ENCODE measurements at regions not wholly inside any gene's neighbourhood (a gene's known extent, or its start where the extent isn't known, plus 50 kb on each side); places are given as distances from the start of the nearest gene placed in this dataset.

GRCh38 chr4:38189445-38189844, 229.2 kb downstream of the PTTG2 start:
- no peak for DNase-seq

- DNase-seq = no peak
These were observed 230.6 kb downstream of the PTTG2 start for GRCh38 chr4:38190717-38191178.

- DNase-seq = no peak
These were observed 232.3 kb downstream of the PTTG2 start for GRCh38 chr4:38192516-38192915.

DNA sequence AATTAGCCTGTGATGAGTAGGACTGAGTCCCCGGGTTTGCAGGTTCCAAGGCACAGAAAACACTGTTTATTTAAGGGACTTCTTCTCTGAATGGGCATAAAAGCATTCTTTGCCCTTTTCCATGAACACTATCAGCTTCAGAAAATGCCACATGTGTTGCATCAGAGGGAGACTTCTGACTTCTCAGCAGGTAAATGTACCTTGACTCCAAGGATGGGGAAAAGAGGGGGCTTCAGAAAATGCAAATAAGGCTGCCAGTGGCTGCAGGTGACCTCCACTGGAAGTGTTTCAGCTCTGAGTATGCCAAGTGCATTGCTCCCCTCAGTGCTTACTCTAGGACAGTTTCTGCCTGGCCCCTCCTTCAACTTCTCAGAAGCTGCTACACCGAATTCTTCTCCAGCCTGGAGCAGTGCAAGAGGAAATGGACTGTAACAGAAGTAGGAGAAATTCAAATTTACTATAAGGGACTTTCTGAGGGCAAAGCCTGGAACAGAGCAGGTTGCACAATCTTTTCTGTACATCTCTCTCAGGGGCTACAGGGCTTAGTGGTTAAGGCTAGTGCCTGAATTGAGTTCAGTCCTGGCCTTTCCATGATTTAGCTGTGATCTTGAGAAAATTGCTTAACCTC, 233.2 kb downstream of the PTTG2 start:
- no peak for DNase-seq

- no peak for DNase-seq
These were observed 233.9 kb downstream of the PTTG2 start for GRCh38 chr4:38194047-38194602.

GRCh38 chr4:38195486-38195885, 235.3 kb downstream of the PTTG2 start:
- DNase-seq = no peak

- DNase-seq = no peak
These were observed 235.7 kb downstream of the PTTG2 start for GRCh38 chr4:38195911-38196310.

- DNase-seq = no peak
These were observed 242.0 kb downstream of the PTTG2 start for GRCh38 chr4:38202242-38202641.

- no peak for DNase-seq
These were observed 243.4 kb downstream of the PTTG2 start for GRCh38 chr4:38203609-38204008.

DNA sequence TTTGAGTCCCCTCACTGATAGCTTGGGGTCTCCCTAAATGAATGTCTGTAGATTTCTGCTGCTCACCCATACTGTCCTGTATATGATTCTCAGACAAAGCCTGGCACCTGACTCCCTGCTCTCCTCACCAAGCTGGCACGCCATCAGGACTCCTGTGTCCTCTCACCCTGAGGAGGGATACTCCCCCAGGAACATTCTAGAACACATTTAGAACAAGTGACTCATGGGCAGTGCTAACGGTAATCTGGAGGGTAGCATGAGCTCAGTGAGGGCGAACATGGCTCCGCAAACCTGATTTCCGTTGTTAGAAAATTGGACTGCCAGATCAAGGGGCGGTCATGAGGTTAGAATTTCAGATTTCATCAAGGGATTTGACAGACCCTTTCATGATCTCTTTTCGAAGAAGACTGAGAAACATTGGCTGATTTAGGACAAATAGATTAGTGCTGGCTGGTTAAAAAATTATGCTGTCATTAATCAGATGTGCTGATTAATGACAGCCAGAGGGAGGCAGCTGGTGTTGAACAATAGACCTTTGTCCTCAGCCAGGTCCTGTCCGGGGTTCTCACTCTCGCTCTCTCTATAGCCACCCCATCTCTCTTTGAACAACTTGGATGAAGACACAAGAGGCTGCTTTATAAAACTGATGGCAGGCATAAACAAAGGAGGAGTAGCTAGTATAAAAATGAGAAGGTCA, 244.3 kb downstream of the PTTG2 start:
- no peak for DNase-seq

DNA sequence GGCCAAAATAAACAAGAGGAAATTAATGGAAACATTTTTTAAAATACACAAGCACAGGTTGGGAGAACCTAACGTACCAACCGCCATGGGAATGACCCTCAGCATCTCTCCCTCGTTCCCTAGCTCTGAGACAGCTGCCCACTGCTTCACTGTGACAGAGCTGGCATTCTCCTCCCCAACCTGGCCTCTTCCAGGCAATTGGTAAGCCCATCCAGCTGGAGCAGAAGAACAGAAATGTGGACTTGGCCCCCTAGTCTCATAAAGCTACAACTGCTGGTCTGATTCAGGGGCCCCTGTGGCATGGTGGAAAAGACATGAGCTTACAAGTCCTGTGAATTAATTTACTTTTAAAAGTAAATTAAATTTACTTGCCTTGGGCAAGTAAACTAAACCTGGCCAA, 245.1 kb downstream of the PTTG2 start:
- no peak for DNase-seq

DNA sequence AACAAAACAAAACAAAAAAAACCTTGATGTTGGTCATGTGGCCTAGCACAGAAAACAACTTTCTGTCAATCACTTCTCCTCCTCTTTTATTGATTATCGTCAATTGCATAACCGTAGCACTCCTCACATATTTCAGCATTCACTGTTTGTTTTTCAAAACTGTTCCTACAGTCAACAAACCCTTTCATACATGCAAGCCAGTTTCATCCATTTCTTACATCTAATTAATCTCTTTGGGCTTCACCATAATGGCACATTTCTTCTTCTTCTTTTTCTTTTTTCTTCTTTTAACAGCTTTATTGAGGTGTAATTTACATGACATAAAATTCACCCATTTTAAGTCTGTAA, 246.9 kb downstream of the PTTG2 start:
- DNase-seq = no peak

GRCh38 chr4:38209654-38210053, 249.5 kb downstream of the PTTG2 start:
- no peak for DNase-seq

DNA sequence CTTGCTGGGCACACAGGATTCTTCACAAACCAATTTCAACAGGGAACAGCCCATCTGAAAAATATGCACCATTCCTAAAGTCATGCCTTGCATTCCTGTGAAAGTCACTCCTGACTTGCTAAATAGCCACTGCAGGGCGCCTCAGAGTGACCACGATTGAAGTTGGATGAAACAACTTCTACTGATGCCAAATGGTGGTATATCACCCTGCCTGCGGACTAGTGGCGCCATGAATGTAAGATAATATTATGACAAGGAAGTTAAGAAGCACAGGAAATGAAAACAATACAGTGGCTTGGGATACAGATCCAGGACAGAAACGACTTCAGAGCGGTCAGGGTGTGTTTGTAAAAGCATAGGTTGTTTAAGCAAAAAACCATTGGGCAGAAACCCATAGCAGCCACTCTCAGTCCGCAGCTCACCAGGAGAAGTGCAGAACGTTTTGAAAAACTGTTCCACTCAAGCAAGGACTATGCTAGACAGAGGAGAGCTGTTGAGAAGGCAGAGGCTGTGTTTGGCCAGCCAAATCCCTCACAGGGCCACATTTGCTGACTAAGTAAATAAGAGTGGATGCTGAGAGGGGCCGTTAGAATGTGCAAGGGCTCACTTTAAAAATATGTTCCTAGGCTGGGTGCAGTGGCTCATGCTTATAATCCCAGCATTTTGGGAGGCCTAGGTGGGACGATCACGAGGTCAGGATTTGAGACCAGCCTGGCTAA, 250.4 kb downstream of the PTTG2 start:
- no peak for DNase-seq

DNA sequence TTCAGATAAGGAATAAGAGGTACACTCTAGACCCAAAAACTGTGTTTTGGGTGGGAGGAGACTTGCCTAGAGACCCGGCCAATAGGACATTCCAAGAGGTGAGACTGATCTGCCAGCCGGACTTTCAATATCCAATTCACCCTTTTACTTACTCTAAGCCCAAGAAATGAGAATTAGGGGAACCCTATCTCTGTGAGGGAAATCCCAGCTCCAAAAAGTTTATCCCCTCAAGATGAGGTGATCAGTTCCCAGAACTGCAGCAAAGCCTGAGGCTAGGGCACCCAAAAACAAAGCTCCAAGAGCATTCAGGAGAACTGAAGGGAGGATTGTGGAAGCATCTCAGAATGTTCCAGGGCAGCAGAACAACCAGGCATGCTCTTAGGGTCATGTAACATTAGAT, 251.7 kb downstream of the PTTG2 start:
- DNase-seq = no peak

GRCh38 chr4:38213083-38213805, 253.0 kb downstream of the PTTG2 start:
- DNase-seq = no peak

DNA sequence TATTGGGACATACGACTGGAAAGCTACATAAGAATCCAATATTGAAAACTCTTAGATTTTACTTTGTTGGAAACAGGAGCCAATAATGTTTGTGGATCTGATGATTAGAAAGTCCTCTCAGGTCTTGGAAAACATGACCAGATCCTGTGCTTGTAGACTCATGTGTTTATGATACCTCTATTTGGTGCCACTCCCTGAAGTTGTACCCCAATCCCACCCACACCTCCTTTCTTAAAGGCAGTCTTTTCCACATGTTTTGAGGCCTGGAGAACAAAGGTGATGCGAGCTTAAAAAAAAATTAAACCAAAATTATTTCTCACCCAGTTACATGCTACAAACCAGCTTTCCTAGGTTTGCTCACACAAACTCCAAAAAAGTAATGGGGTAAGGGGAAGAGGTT, 262.7 kb downstream of the PTTG2 start:
- DNase-seq = no peak

- no peak for DNase-seq
These were observed 263.1 kb downstream of the PTTG2 start for GRCh38 chr4:38223306-38223705.

DNA sequence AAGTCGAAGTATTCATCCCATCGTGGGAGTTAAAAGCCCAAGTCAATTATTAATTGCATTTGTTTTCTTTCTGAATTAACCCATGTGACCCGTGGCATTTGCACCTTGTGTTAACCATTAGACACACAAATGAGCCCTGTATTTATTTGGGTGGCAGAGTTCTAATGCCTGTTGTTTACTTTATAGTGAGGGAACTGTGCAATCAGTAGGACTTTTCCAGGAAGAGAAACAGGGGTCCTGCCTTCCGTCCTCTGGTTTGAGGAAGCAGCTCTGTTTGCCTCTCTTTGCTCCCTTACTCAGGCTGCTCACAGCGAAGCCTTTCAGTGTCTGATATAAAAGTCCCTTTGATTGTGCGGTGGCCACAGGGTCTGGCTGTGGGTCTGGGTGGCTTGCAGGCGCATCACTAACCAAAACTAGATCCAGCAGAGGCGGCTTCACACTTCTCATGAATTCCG, 263.6 kb downstream of the PTTG2 start:
- no peak for DNase-seq

- no peak for DNase-seq
These were observed 264.7 kb downstream of the PTTG2 start for GRCh38 chr4:38224850-38225249.

DNA sequence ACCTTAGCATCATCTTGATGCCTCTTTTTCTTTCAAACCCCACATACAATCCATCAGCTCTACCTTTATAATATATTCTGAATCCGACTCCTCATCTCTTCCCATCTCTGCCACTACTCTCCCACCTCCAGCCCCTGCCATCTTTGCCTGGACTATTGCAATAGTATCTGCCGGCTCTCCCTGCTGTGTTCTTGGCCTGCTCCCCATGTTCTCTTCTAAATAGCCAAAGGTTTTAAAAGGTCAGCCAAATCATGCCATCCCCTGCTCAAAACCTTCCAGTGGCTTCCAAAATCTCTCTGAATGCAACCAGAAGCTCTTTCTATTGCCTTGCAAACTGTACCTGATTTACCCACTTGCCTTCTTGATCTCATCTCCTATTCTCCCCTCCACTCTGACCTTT, 266.0 kb downstream of the PTTG2 start:
- no peak for DNase-seq
